Upper lobe of left lung (tissue), 6 donors: ENCODE measurements at regions not wholly inside any gene's neighbourhood (a gene's known extent, or its start where the extent isn't known, plus 50 kb on each side); places are given as distances from the start of the nearest gene placed in this dataset.

ENCODE experiments used
- ATAC-seq, 2 donors: fragments of 200-7000 bp; cut with Tn5 transposase; one replicate each; pipeline ENCODE4 v1.9.1; 2022; ENCODE audit warnings: mild to moderate bottlenecking in 2 of 2, moderate library complexity in 2 of 2; ENCODE audit not compliant: low FRiP score in 2 of 2
- DNase-seq, 2 donors: peaks; one replicate each; pipeline ENCODE4 v3.0.0-alpha.2; 2019 to 2020
- H3K27ac ChIP-seq, 4 donors: fragments of 200-600 bp; sonication (generic); one replicate each; pipeline ENCODE4 v1.5.1; 2016 to 2019
- H3K27me3 ChIP-seq, 4 donors: fragments of 200-600 bp; sonication (generic); one replicate each; pipeline ENCODE4 v1.5.1; 2017 to 2019
- H3K36me3 ChIP-seq, 4 donors: fragments of 200-600 bp; sonication (generic); one replicate each; pipeline ENCODE4 v1.5.1; 2016 to 2019
- H3K4me1 ChIP-seq, 4 donors: fragments of 200-600 bp; sonication (generic); one replicate each; pipeline ENCODE4 v1.5.1; 2018 to 2019
- H3K4me3 ChIP-seq, 4 donors: fragments of 200-600 bp; sonication (generic); one replicate each; pipeline ENCODE4 v1.5.1; 2017 to 2019; ENCODE audit warnings: mild to moderate bottlenecking in 2 of 4, moderate library complexity in 1 of 4
- H3K9me3 ChIP-seq, 4 donors: fragments of 200-600 bp; sonication (generic); one replicate each; pipeline ENCODE4 v1.5.1; 2018 to 2019
- CTCF ChIP-seq, 6 experiments: fragments of 450-650 bp in 4 of 6; fragments of 200-600 bp in 2 of 6; sonication (generic) in 2 of 6; IDR thresholded peaks; one replicate each; pipeline ENCODE4 v1.5.1; 2016 to 2019; ENCODE audit warnings: antibody characterized with exemption in 6 of 6
- EP300 ChIP-seq, 4 donors: sonication (generic); formaldehyde crosslinking; IDR thresholded peaks; one replicate each; pipeline ENCODE4 v1.5.1; 2017; ENCODE audit warnings: antibody characterized with exemption in 4 of 4, control low read depth in 2 of 4
- POLR2A ChIP-seq, 4 donors: fragments of 450-650 bp; IDR thresholded peaks; one replicate each; pipeline ENCODE4 v1.5.1; 2016 to 2017; ENCODE audit warnings: antibody characterized with exemption in 4 of 4, mild to moderate bottlenecking in 2 of 4
- POLR2AphosphoS5 ChIP-seq, 2 donors: sonication (generic); formaldehyde crosslinking; IDR thresholded peaks; one replicate each; pipeline ENCODE4 v1.5.1; 2017; ENCODE audit warnings: antibody characterized with exemption in 2 of 2
- WGBS, 2 donors: methylation state at CpG; one replicate each; pipeline ENCODE4 v1.1.5; 2017 to 2018; 5-methylcytosine and 5-hydroxymethylcytosine counted together
- donor health status: DM: no; HTN: no; CAD: no; lungs with moderate emphysema.
- donor health status: DM: no; HTN: yes; CAD: no; lungs with severe emphysema.

GRCh38 chr13:104671901-104672300 is 1605.7 kb upstream of the SLC10A2 start:
- Histone ChIP-seq H3K36me3 (no peaks in the 10 kb centered on the region), H3K27me3 (no peaks in the 10 kb centered on the region), H3K27ac (no peak overlapping the region), H3K4me1 (no peaks in the 10 kb centered on the region), H3K4me3 (no peak overlapping the region), H3K9me3 (no peaks in the 10 kb centered on the region)
- ATAC-seq (no peak), DNase-seq (no peak)
- WGBS, 2 donors: 83 to 91% methylated on average over 3 of the region's 3 CpGs
- TF ChIP-seq CTCF (IDR thresholded peaks at IDR 0.05) (no peak), EP300 (IDR thresholded peaks at IDR 0.05) (no peak), POLR2AphosphoS5 (IDR thresholded peaks at IDR 0.05) (no peak), POLR2A (IDR thresholded peaks at IDR 0.05) (no peak)

GRCh38 chr13:104657196-104657595 is 1591.0 kb upstream of the SLC10A2 start:
- Histone ChIP-seq H3K27me3 (no peaks in the 10 kb centered on the region), H3K4me1 (no peaks in the 10 kb centered on the region), H3K27ac (no peak overlapping the region), H3K36me3 (no peaks in the 10 kb centered on the region), H3K9me3 (no peaks in the 10 kb centered on the region), H3K4me3 (no peak overlapping the region)
- TF ChIP-seq CTCF (IDR thresholded peaks at IDR 0.05): no peak
- 94 to 95% methylated on average over 1 of the region's 1 CpG for WGBS, 2 donors
- ATAC-seq: no peak
- DNase-seq: no peak

GRCh38 chr13:104650431-104650830 is 1584.2 kb upstream of the SLC10A2 start:
- Histone ChIP-seq H3K27ac (no peak overlapping the region), H3K9me3 (no peaks in the 10 kb centered on the region), H3K4me3 (no peak overlapping the region), H3K36me3 (no peaks in the 10 kb centered on the region), H3K4me1 (no peaks in the 10 kb centered on the region), H3K27me3 (no peaks in the 10 kb centered on the region)
- DNase-seq (no peak), ATAC-seq (no peak)
- WGBS, 2 donors: 93 to 95% methylated on average over 12 of the region's 12 CpGs
- no peak for TF ChIP-seq CTCF (IDR thresholded peaks at IDR 0.05)
- no peak for TF ChIP-seq POLR2AphosphoS5 (IDR thresholded peaks at IDR 0.05)

- Histone ChIP-seq H3K4me3 (no peak overlapping the region), H3K9me3 (no peaks in the 10 kb centered on the region), H3K27ac (no peak overlapping the region), H3K4me1 (no peaks in the 10 kb centered on the region), H3K36me3 (no peaks in the 10 kb centered on the region), H3K27me3 (no peaks in the 10 kb centered on the region)
- TF ChIP-seq POLR2A (IDR thresholded peaks at IDR 0.05) (no peak), EP300 (IDR thresholded peaks at IDR 0.05) (no peak), CTCF (IDR thresholded peaks at IDR 0.05) (no peak), POLR2AphosphoS5 (IDR thresholded peaks at IDR 0.05) (no peak)
- peak in 1 of 2 donors; percentile 26 for DNase-seq
- 90 to 95% methylated on average over 11 of the region's 11 CpGs for WGBS, 2 donors
- no peak for ATAC-seq
These were observed 1582.1 kb upstream of the SLC10A2 start for GRCh38 chr13:104648291-104648690.

GRCh38 chr13:104645786-104646185 is 1579.6 kb upstream of the SLC10A2 start:
- Histone ChIP-seq H3K36me3 (no peaks in the 10 kb centered on the region), H3K4me1 (no peaks in the 10 kb centered on the region), H3K4me3 (no peak overlapping the region), H3K27ac (no peak overlapping the region), H3K27me3 (no peaks in the 10 kb centered on the region), H3K9me3 (no peaks in the 10 kb centered on the region)
- TF ChIP-seq CTCF (IDR thresholded peaks at IDR 0.05) (no peak), EP300 (IDR thresholded peaks at IDR 0.05) (no peak), POLR2A (IDR thresholded peaks at IDR 0.05) (no peak), POLR2AphosphoS5 (IDR thresholded peaks at IDR 0.05) (no peak)
- WGBS, 2 donors: 91 to 93% methylated on average over 4 of the region's 4 CpGs
- DNase-seq: no peak
- no peak for ATAC-seq
